Sigmoid colon (tissue), 6 donors: ENCODE measurements at regions not wholly inside any gene's neighbourhood (a gene's known extent, or its start where the extent isn't known, plus 50 kb on each side); places are given as distances from the start of the nearest gene placed in this dataset.

ENCODE experiments used
- DNase-seq: peaks from one replicate; pipeline ENCODE4 v3.0.0-alpha.2; 2019
- H3K27ac ChIP-seq, 4 donors: fragments of 200-600 bp; sonication (generic); one replicate each; pipeline ENCODE4 v1.5.1; 2016 to 2019; ENCODE audit warnings: mild to moderate bottlenecking in 1 of 4
- H3K27me3 ChIP-seq, 3 donors: fragments of 200-600 bp; sonication (generic); one replicate each; pipeline ENCODE4 v1.5.1; 2019; ENCODE audit warnings: mild to moderate bottlenecking in 1 of 3
- H3K36me3 ChIP-seq, 4 donors: fragments of 200-600 bp; sonication (generic); one replicate each; pipeline ENCODE4 v1.5.1; 2016 to 2019
- H3K4me1 ChIP-seq, 4 donors: fragments of 200-600 bp; sonication (generic); one replicate each; pipeline ENCODE4 v1.5.1; 2017 to 2019
- H3K4me3 ChIP-seq, 4 donors: fragments of 200-600 bp; sonication (generic); one replicate each; pipeline ENCODE4 v1.5.1; 2017 to 2019; ENCODE audit warnings: mild to moderate bottlenecking in 2 of 4, moderate library complexity in 1 of 4
- H3K9me3 ChIP-seq, 4 donors: fragments of 200-600 bp in 3 of 4; sonication (generic) in 3 of 4; one replicate each; pipeline versions ENCODE4 v1.5.1 to v1.6.1; 2013 to 2019
- CTCF ChIP-seq, 4 experiments: fragments of 450-650 bp in 3 of 4; fragments of 200-600 bp in 1 of 4; IDR thresholded peaks; one replicate each; pipeline ENCODE4 v1.5.1; 2016 to 2019; ENCODE audit warnings: antibody characterized with exemption in 4 of 4, mild to moderate bottlenecking in 3 of 4, moderate library complexity in 2 of 4
- EP300 ChIP-seq, 4 donors: sonication (generic); formaldehyde crosslinking; IDR thresholded peaks; one replicate each; pipeline ENCODE4 v1.6.1; 2017; ENCODE audit warnings: antibody characterized with exemption in 4 of 4
- POLR2A ChIP-seq, 2 donors: fragments of 450-650 bp; IDR thresholded peaks; one replicate each; pipeline ENCODE4 v1.6.1; 2016; ENCODE audit warnings: antibody characterized with exemption in 2 of 2, mild to moderate bottlenecking in 2 of 2, moderate library complexity in 2 of 2
- POLR2AphosphoS5 ChIP-seq, 4 donors: sonication (generic); formaldehyde crosslinking; IDR thresholded peaks; one replicate each; pipeline ENCODE4 v1.6.1; 2017; ENCODE audit warnings: antibody characterized with exemption in 4 of 4
- WGBS, 2 donors: extraction: QIAGEN DNeasy Blood & Tissue Kit; methylation state at CpG; one replicate each; pipeline ENCODE4 v1.1.7; 2013; 5-methylcytosine and 5-hydroxymethylcytosine counted together
- intact Hi-C: fragments of 100-400 bp; cut with DNase I; formaldehyde crosslinking; loops from one replicate; pipeline ENCODE4 v1.15.1; 2023
- donor health status: healthy with polysubstance abuse.
- donor health status: healthy.

DNA sequence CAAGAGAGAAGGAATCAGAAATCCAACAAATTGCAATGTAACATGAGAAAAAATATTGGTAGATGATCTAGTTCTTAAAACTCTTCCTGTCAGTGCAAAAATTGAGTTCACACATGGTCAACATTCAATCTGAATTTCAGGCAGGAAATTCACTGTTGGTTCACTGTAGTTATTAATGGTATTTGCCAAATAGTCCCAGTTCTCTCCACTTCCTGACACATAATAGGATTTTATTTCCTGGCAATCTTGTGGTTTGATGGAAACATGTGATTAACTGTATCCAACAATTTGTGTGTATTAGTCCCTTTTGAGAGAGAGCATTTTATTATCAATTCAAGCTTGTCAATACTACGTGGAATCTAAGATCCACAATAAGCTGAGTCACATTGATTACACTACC is 1103.1 kb downstream of the ROBO2 start:
- TF ChIP-seq POLR2AphosphoS5 (IDR thresholded peaks at IDR 0.05): no peak
- no peak for TF ChIP-seq CTCF (IDR thresholded peaks at IDR 0.05)
- TF ChIP-seq EP300 (IDR thresholded peaks at IDR 0.05): no peak
- no peak for TF ChIP-seq POLR2A (IDR thresholded peaks at IDR 0.05)
- intact Hi-C loops: no loop called here
- Histone ChIP-seq H3K27me3 (no peaks in the 10 kb centered on the region), H3K36me3 (no peaks in the 10 kb centered on the region), H3K4me3 (no peak overlapping the region), H3K4me1 (no peaks in the 10 kb centered on the region), H3K9me3 (no peaks in the 10 kb centered on the region), H3K27ac (no peak overlapping the region)
- DNase-seq: no peak
- WGBS, 2 donors: 78 to 81% methylated on average over 1 of the region's 1 CpG

DNA sequence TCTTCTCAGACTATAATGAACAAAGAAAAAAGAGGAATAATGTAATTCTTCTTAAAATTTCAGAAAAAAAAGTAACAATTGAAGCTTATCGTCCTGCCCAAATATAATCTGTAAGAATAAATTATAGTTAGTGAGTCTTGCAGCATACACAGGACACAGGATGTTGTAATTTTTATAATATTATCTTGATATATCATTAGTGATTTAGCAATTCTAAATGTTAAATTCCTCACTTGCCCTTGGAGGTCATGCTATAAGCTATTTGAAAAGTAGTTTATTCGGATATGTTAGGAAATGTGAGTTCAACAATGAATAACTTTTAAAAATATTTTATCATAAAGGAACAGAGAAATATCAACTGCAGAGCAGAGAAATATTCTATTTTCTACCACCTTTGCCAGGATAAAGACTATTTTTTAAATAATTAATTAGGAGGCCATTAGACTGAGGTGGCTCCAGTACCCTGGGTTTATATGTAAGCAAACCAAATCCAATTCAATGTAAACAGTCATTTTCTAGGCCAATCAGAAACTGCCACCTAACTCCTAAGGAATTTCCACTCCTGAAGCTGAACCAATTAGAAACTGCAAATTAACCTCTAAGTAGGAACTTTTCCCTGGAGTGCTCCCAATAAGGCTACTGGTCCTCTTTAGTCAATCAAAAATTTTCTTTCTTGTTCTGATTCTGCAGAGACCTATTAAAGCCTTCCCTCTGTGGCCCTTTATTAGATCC is 1109.3 kb downstream of the ROBO2 start:
- TF ChIP-seq POLR2A (IDR thresholded peaks at IDR 0.05): no peak
- no peak for TF ChIP-seq EP300 (IDR thresholded peaks at IDR 0.05)
- no peak for TF ChIP-seq POLR2AphosphoS5 (IDR thresholded peaks at IDR 0.05)
- no peak for TF ChIP-seq CTCF (IDR thresholded peaks at IDR 0.05)
- Histone ChIP-seq H3K4me1 (no peaks in the 10 kb centered on the region), H3K27ac (no peak overlapping the region), H3K9me3 (no peaks in the 10 kb centered on the region), H3K4me3 (no peak overlapping the region), H3K36me3 (no peaks in the 10 kb centered on the region), H3K27me3 (no peaks in the 10 kb centered on the region)
- 87 to 90% methylated on average over 2 of the region's 2 CpGs for WGBS, 2 donors
- no peak for DNase-seq
- intact Hi-C loops: no loop called here

GRCh38 chr3:78153973-78154372 is 1114.1 kb downstream of the ROBO2 start:
- H3K36me3 ChIP-seq: no peaks in the 10 kb centered on the region
- H3K4me3 ChIP-seq: no peak overlapping the region
- H3K9me3 ChIP-seq: no peaks in the 10 kb centered on the region
- WGBS, 2 donors: 90 to 92% methylated on average over 4 of the region's 4 CpGs
- no peaks in the 10 kb centered on the region for H3K4me1 ChIP-seq
- H3K27ac ChIP-seq: no peak overlapping the region
- DNase-seq: no peak
- H3K27me3 ChIP-seq: no peaks in the 10 kb centered on the region
- no peak for TF ChIP-seq POLR2AphosphoS5 (IDR thresholded peaks at IDR 0.05)
- TF ChIP-seq POLR2A (IDR thresholded peaks at IDR 0.05): no peak
- TF ChIP-seq CTCF (IDR thresholded peaks at IDR 0.05): no peak
- no peak for TF ChIP-seq EP300 (IDR thresholded peaks at IDR 0.05)
- intact Hi-C loops: no loop called here

DNA sequence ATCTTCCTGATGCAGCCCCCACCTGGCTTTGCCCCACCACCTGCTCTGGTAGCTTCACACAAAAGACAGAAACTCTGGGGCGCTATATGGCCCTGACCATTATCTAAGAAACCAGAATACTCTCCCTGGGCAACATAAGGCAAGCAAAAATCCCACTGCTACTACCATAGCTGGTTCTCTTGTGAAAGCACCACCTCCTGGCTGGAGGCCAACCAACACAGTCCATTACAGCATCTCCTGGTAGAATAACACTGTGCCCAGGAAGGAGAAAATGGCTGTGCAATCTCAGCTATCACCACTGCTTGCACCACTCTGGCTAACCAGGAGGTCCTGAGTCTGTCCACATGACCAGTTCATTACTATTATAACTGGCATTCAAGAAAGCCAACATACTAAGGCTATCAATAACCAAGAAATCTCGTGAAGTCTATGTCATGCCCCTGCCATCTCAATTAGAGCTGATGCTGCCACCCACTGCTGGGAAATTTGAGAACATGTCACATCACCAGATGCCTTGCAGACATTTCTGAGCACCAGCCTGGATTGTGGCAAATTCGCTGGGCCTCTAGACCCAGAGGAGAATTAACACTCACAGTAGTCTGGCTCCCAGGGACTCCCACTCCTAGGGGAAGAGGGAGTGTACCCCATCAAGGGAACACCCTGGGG is 1114.8 kb downstream of the ROBO2 start:
- TF ChIP-seq POLR2AphosphoS5 (IDR thresholded peaks at IDR 0.05) (no peak), EP300 (IDR thresholded peaks at IDR 0.05) (no peak), POLR2A (IDR thresholded peaks at IDR 0.05) (no peak), CTCF (IDR thresholded peaks at IDR 0.05) (no peak)
- no peak overlapping the region for H3K4me3 ChIP-seq
- intact Hi-C loops: no loop called here
- no peaks in the 10 kb centered on the region for H3K27me3 ChIP-seq
- H3K4me1 ChIP-seq: no peaks in the 10 kb centered on the region
- no peak overlapping the region for H3K27ac ChIP-seq
- WGBS, 2 donors: 67 to 84% methylated on average over 3 of the region's 3 CpGs
- no peaks in the 10 kb centered on the region for H3K36me3 ChIP-seq
- no peak for DNase-seq
- no peaks in the 10 kb centered on the region for H3K9me3 ChIP-seq
